Ascending aorta (tissue), 2 donors: ENCODE measurements at regions not wholly inside any gene's neighbourhood (a gene's known extent, or its start where the extent isn't known, plus 50 kb on each side); places are given as distances from the start of the nearest gene placed in this dataset.

Experiments used
- DNase-seq, 2 donors: peaks; one replicate each; pipeline ENCODE4 v3.0.0-alpha.2; 2019; ENCODE audit warnings: low spot score in 2 of 2
- H3K27ac ChIP-seq, 2 donors: fragments of 200-600 bp; sonication (generic); one replicate each; pipeline ENCODE4 v1.5.1; 2016 to 2017; ENCODE audit warnings: mild to moderate bottlenecking in 1 of 2
- H3K27me3 ChIP-seq: fragments of 200-600 bp; sonication (generic); one replicate; pipeline ENCODE4 v1.5.1; 2017
- H3K36me3 ChIP-seq, 2 donors: fragments of 200-600 bp; sonication (generic); one replicate each; pipeline ENCODE4 v1.5.1; 2016
- H3K4me1 ChIP-seq, 2 donors: fragments of 200-600 bp; sonication (generic); one replicate each; pipeline ENCODE4 v1.5.1; 2016 to 2017; ENCODE audit warnings: mild to moderate bottlenecking in 1 of 2
- H3K4me3 ChIP-seq, 2 donors: fragments of 200-600 bp; sonication (generic); one replicate each; pipeline ENCODE4 v1.5.1; 2016 to 2017; ENCODE audit warnings: mild to moderate bottlenecking in 1 of 2
- H3K9me3 ChIP-seq, 2 donors: fragments of 200-600 bp; sonication (generic); one replicate each; pipeline ENCODE4 v1.5.1; 2016
- intact Hi-C: fragments of 100-400 bp; cut with DNase I; formaldehyde crosslinking; loops from one replicate; pipeline ENCODE4 v1.15.1; 2023
- TF ChIP-seq, protein P1 (sequence below), 3 experiments: fragments of 200-600 bp in 2 of 3; fragments of 450-650 bp in 1 of 3; sonication (generic) in 2 of 3; IDR thresholded peaks; one replicate each; pipeline ENCODE4 v1.5.1; 2016 to 2019; ENCODE audit warnings: antibody characterized with exemption in 3 of 3, mild to moderate bottlenecking in 1 of 3, moderate library complexity in 1 of 3

DNA sequence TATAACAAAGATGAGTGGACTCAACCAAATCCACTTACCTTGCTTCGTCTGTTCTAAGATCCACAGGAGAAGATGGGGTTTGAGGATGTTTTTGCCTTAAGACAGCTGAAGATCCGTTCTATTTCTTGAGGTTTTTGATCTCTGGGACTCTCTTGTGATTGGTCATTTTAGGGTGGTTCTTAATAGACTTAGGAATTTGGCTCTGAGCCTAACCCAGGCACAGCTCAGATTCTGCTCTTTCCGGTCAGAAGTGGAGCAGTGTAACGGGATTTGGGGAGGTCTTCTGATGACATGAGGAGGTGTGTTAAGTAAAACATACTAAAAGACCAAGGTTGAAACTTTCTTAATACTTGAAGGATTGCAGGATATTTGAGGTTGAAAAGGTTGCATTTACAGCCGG lies 166.9 kb downstream of the DMRT2 start:
- Histone ChIP-seq H3K27me3 (no peaks in the 10 kb centered on the region), H3K4me1 (no peaks in the 10 kb centered on the region), H3K4me3 (no peak overlapping the region), H3K27ac (no peak overlapping the region), H3K9me3 (no peaks in the 10 kb centered on the region), H3K36me3 (no peaks in the 10 kb centered on the region)
- TF ChIP-seq, protein P1, sequence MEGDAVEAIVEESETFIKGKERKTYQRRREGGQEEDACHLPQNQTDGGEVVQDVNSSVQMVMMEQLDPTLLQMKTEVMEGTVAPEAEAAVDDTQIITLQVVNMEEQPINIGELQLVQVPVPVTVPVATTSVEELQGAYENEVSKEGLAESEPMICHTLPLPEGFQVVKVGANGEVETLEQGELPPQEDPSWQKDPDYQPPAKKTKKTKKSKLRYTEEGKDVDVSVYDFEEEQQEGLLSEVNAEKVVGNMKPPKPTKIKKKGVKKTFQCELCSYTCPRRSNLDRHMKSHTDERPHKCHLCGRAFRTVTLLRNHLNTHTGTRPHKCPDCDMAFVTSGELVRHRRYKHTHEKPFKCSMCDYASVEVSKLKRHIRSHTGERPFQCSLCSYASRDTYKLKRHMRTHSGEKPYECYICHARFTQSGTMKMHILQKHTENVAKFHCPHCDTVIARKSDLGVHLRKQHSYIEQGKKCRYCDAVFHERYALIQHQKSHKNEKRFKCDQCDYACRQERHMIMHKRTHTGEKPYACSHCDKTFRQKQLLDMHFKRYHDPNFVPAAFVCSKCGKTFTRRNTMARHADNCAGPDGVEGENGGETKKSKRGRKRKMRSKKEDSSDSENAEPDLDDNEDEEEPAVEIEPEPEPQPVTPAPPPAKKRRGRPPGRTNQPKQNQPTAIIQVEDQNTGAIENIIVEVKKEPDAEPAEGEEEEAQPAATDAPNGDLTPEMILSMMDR (IDR thresholded peaks at IDR 0.05) = no peak
- intact Hi-C loops = no loop called here
- DNase-seq = no peak

DNA sequence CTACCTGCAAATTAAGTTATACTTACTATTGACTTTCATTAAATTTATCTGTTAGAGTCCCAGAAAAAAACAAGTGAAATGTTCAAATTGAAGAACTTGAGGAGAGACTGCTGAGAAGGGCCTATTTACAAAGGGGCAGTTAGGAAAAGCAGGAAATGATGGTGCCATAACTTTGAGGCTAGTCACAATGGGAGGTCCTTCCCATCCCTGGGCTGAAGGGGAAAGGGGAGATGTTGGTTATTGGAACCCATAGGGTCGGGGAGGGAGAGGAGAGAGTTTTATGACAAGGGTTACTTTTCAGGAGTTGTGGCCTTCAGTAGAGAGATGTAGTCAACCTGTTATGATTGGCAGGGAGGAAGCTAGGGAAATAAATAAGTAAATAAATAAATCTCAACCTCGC lies 169.1 kb downstream of the DMRT2 start:
- Histone ChIP-seq H3K27me3 (no peaks in the 10 kb centered on the region), H3K27ac (no peak overlapping the region), H3K4me3 (no peak overlapping the region), H3K4me1 (no peaks in the 10 kb centered on the region), H3K36me3 (no peaks in the 10 kb centered on the region), H3K9me3 (no peaks in the 10 kb centered on the region)
- TF ChIP-seq, protein P1 (IDR thresholded peaks at IDR 0.05) = no peak
- intact Hi-C loops = no loop called here
- DNase-seq = no peak

DNA sequence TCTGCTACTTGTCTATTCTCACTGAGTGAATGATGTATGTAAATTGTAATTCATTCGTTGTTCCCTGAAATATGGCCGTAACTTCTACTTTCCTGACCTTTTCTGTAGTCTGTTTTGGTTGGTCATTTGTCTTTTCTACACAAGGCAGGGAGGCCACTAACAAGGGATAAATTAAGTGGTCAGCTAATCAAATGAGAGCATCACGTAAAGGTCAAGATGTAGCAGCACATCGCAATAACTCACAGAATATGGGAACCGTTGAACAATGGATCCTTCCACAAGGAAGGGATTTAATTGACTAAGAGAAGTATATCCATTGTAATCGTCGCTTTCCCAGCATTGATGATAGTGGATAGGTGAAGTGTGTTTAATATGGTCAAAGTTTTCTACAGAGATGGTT lies 171.1 kb downstream of the DMRT2 start:
- Histone ChIP-seq H3K27me3 (no peaks in the 10 kb centered on the region), H3K36me3 (no peaks in the 10 kb centered on the region), H3K27ac (no peak overlapping the region), H3K4me1 (no peaks in the 10 kb centered on the region), H3K4me3 (no peak overlapping the region), H3K9me3 (no peaks in the 10 kb centered on the region)
- intact Hi-C loops = no loop called here
- TF ChIP-seq, protein P1 (IDR thresholded peaks at IDR 0.05) = no peak
- DNase-seq = no peak

DNA sequence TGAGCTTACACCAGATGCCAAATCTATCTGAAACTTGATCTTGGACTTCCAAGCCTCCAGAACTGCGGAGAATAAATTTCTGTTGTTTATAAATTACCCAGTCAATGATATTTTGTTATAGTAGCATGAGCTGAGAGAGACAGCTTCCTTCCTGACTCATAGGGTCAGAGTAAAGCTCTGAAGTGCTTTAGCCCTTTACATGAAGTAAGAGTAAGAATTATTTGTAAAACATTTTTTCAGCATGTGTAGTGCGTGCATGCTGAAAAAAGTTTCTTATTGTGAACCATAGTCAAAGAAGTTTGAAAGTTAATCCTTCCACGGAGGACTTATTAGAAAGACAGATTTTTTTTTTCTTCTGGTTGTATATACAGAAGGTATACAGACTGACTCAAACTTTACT lies 172.4 kb downstream of the DMRT2 start:
- H3K9me3 ChIP-seq = no peaks in the 10 kb centered on the region
- no peak for DNase-seq
- intact Hi-C loops = no loop called here
- no peaks in the 10 kb centered on the region for H3K4me1 ChIP-seq
- no peaks in the 10 kb centered on the region for H3K27me3 ChIP-seq
- no peak overlapping the region for H3K4me3 ChIP-seq
- TF ChIP-seq, protein P1 (IDR thresholded peaks at IDR 0.05) = no peak
- no peak overlapping the region for H3K27ac ChIP-seq
- H3K36me3 ChIP-seq = no peaks in the 10 kb centered on the region

DNA sequence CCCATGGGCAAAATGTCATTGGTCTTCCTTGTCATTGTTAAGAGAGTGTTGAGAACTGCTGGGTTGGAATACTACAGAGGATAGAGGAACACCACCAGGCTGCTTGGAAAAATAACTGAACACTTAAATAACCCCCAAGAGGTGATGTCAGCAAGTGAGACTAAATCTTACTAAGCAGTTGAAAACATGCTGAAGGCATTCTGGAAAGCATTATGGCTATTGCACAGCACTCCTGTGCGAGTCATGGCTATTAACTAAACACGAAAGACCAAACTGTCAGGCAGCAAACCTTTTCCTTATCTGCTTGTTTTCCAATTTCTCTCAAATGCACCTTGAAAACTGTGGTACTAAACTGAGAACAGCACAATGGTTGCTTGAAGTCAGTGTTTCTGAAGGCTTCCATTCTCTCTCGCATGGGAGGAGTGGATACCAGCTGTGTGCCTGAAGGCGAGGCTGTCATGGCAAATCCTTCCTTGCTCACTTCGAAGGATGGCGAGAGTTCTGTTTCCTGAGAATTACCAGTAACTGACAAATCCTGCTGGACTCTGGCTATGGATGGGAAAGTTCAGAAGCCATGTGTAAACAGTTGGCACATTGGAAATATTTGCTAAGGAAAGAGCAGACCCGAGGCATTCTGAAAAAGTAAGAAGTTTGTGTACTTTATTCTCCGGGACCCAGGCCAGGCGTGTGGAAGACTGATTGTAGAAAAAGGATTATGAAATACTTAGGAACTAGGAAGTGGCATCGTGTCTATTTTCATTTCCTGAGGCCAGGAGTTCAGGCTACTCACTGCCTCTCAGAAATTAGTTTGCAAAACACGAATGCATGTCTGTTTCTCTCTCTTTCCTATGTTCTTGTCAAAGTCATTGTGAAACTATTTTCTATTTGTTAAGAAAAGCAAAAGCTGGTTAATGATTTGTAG lies 182.1 kb downstream of the DMRT2 start:
- H3K27me3 ChIP-seq = no peaks in the 10 kb centered on the region
- DNase-seq = peak in 1 of 2 donors; percentile 65
- H3K4me1 ChIP-seq = no peaks in the 10 kb centered on the region
- TF ChIP-seq, protein P1 (IDR thresholded peaks at IDR 0.05) = no peak
- intact Hi-C loops = no loop called here
- no peaks in the 10 kb centered on the region for H3K36me3 ChIP-seq
- H3K4me3 ChIP-seq = peak overlapping the region in 1 of 2 donors; percentile 16
- H3K27ac ChIP-seq = peak overlapping the region; percentile 22 to 40
- H3K9me3 ChIP-seq = no peaks in the 10 kb centered on the region
